ENCODE measurements at regions not wholly inside any gene's neighbourhood (a gene's known extent, or its start where the extent isn't known, plus 50 kb on each side); places are given as distances from the start of the nearest gene placed in this dataset.

- no peaks in the 10 kb centered on the region for H4K20me1 ChIP-seq (ENCODE audit: control insufficient read depth, extremely low read depth, insufficient read depth, low read length)
- H3K9ac ChIP-seq (ENCODE audit: insufficient read depth, low read length) = no peak overlapping the region
- H3K27ac ChIP-seq (ENCODE audit: insufficient read depth, low read length) = no peak overlapping the region
- no peaks in the 10 kb centered on the region for H3K4me1 ChIP-seq (ENCODE audit: control insufficient read depth, extremely low read depth, insufficient read depth, low read length)
- no peak overlapping the region for H2AFZ ChIP-seq (ENCODE audit: low read length)
- no peak for DNase-seq (ENCODE audit: low read depth in 2 of 2)
- TF ChIP-seq EZH2 (IDR thresholded peaks at IDR 0.05; ENCODE audit: low read length, missing control alignments) (no peak), CTCF (conservative IDR thresholded peaks at IDR 0.05 in 1 of 2, IDR thresholded peaks at IDR 0.05 in 1 of 2; ENCODE audit: low read depth in 1 of 2, low read length in 2 of 2) (no peak)
- H3K36me3 ChIP-seq (ENCODE audit: control insufficient read depth, insufficient read depth, low read length) = no peaks in the 10 kb centered on the region
- no peaks in the 10 kb centered on the region for H3K27me3 ChIP-seq (ENCODE audit: control insufficient read depth, insufficient read depth, low read length)
- no peak overlapping the region for H3K4me3 ChIP-seq (replicated peaks in 1 of 4; ENCODE audit: control extremely low read depth in 1 of 4, insufficient read depth in 1 of 4, low read depth in 3 of 4, low read length in 4 of 4)
- H3K79me2 ChIP-seq (ENCODE audit: control insufficient read depth, insufficient read depth, low read length) = no peaks in the 10 kb centered on the region
- no peaks in the 10 kb centered on the region for H3K9me3 ChIP-seq (ENCODE audit: control insufficient read depth, insufficient read depth, low read depth, low read length)
- H3K4me2 ChIP-seq (ENCODE audit: extremely low read depth, insufficient read depth, low read length) = no peak overlapping the region
These were observed 60.5 kb upstream of the MRPS22 start for GRCh38 chr3:139283301-139283700.

GRCh38 chr3:139284221-139284620 is 59.6 kb upstream of the MRPS22 start:
- H3K4me3 ChIP-seq (replicated peaks in 1 of 4; ENCODE audit: control extremely low read depth in 1 of 4, insufficient read depth in 1 of 4, low read depth in 3 of 4, low read length in 4 of 4) = no peak overlapping the region
- no peaks in the 10 kb centered on the region for H3K27me3 ChIP-seq (ENCODE audit: control insufficient read depth, insufficient read depth, low read length)
- H3K27ac ChIP-seq (ENCODE audit: insufficient read depth, low read length) = no peak overlapping the region
- no peak for DNase-seq (ENCODE audit: low read depth in 2 of 2)
- TF ChIP-seq CTCF (conservative IDR thresholded peaks at IDR 0.05 in 1 of 2, IDR thresholded peaks at IDR 0.05 in 1 of 2; ENCODE audit: low read depth in 1 of 2, low read length in 2 of 2) = no peak
- TF ChIP-seq EZH2 (IDR thresholded peaks at IDR 0.05; ENCODE audit: low read length, missing control alignments) = no peak
- no peaks in the 10 kb centered on the region for H3K9me3 ChIP-seq (ENCODE audit: control insufficient read depth, insufficient read depth, low read depth, low read length)
- no peaks in the 10 kb centered on the region for H3K36me3 ChIP-seq (ENCODE audit: control insufficient read depth, insufficient read depth, low read length)
- no peaks in the 10 kb centered on the region for H4K20me1 ChIP-seq (ENCODE audit: control insufficient read depth, extremely low read depth, insufficient read depth, low read length)
- no peak overlapping the region for H3K9ac ChIP-seq (ENCODE audit: insufficient read depth, low read length)
- no peak overlapping the region for H3K4me2 ChIP-seq (ENCODE audit: extremely low read depth, insufficient read depth, low read length)
- H2AFZ ChIP-seq (ENCODE audit: low read length) = no peak overlapping the region
- H3K4me1 ChIP-seq (ENCODE audit: control insufficient read depth, extremely low read depth, insufficient read depth, low read length) = no peaks in the 10 kb centered on the region
- H3K79me2 ChIP-seq (ENCODE audit: control insufficient read depth, insufficient read depth, low read length) = no peaks in the 10 kb centered on the region

- DNase-seq (ENCODE audit: low read depth in 2 of 2) = no peak
- no peaks in the 10 kb centered on the region for H3K27me3 ChIP-seq (ENCODE audit: control insufficient read depth, insufficient read depth, low read length)
- no peak overlapping the region for H2AFZ ChIP-seq (ENCODE audit: low read length)
- H3K4me1 ChIP-seq (ENCODE audit: control insufficient read depth, extremely low read depth, insufficient read depth, low read length) = no peaks in the 10 kb centered on the region
- H3K36me3 ChIP-seq (ENCODE audit: control insufficient read depth, insufficient read depth, low read length) = no peaks in the 10 kb centered on the region
- H3K27ac ChIP-seq (ENCODE audit: insufficient read depth, low read length) = no peak overlapping the region
- no peak overlapping the region for H3K9ac ChIP-seq (ENCODE audit: insufficient read depth, low read length)
- no peak overlapping the region for H3K4me2 ChIP-seq (ENCODE audit: extremely low read depth, insufficient read depth, low read length)
- H4K20me1 ChIP-seq (ENCODE audit: control insufficient read depth, extremely low read depth, insufficient read depth, low read length) = no peaks in the 10 kb centered on the region
- H3K79me2 ChIP-seq (ENCODE audit: control insufficient read depth, insufficient read depth, low read length) = no peaks in the 10 kb centered on the region
- H3K9me3 ChIP-seq (ENCODE audit: control insufficient read depth, insufficient read depth, low read depth, low read length) = no peaks in the 10 kb centered on the region
- H3K4me3 ChIP-seq (replicated peaks in 1 of 4; ENCODE audit: control extremely low read depth in 1 of 4, insufficient read depth in 1 of 4, low read depth in 3 of 4, low read length in 4 of 4) = no peak overlapping the region
- no peak for TF ChIP-seq CTCF (conservative IDR thresholded peaks at IDR 0.05 in 1 of 2, IDR thresholded peaks at IDR 0.05 in 1 of 2; ENCODE audit: low read depth in 1 of 2, low read length in 2 of 2)
- TF ChIP-seq EZH2 (IDR thresholded peaks at IDR 0.05; ENCODE audit: low read length, missing control alignments) = no peak
These were observed 58.1 kb upstream of the MRPS22 start for GRCh38 chr3:139285691-139286090.

Data from fibroblast of lung (primary cell).